ENCODE measurements at regions not wholly inside any gene's neighbourhood (a gene's known extent, or its start where the extent isn't known, plus 50 kb on each side); places are given as distances from the start of the nearest gene placed in this dataset.
A peak's percentile ranks its signal among the peaks of the same experiment; 100 is the strongest.

GRCh38 chr18:6607343-6607742, 122.2 kb upstream of the ARHGAP28 start:
- H3K4me3 ChIP-seq (ENCODE audit: low read length), result no peak overlapping the region
- Mint-ChIP-seq H3K4me1 (no peaks in the 10 kb centered on the region), H3K4me3 (no peak overlapping the region), H3K36me3 (no peaks in the 10 kb centered on the region), H3K9me3 (peaks cover under 1 to 16% (median 2%) of the 10 kb centered on the region in 5 donors), H3K27me3 (peaks cover 0 to 2% of the 10 kb centered on the region in 2 donors), H3K27ac (no peak overlapping the region)
- CTCF ChIA-PET, result no interaction called here
- no peak overlapping the region for H3K27ac ChIP-seq (ENCODE audit: low read depth, low read length)
- DNase-seq, result no peak
- H3K36me3 ChIP-seq (ENCODE audit: insufficient read depth, low read length), result no peaks in the 10 kb centered on the region
- H3K9me3 ChIP-seq (ENCODE audit: low read length), result no peaks in the 10 kb centered on the region
- no peaks in the 10 kb centered on the region for H3K27me3 ChIP-seq (ENCODE audit: insufficient read depth, low read length, poor library complexity, severe bottlenecking)
- H3K4me1 ChIP-seq (ENCODE audit: insufficient read depth, low read length), result no peaks in the 10 kb centered on the region
- POLR2A ChIA-PET, result no interaction called here

- DNase-seq, result no peak
- Mint-ChIP-seq H3K27me3 (no peaks in the 10 kb centered on the region), H3K9me3 (peaks cover 3 to 16% (median 7%) of the 10 kb centered on the region in 5 donors), H3K27ac (no peak overlapping the region), H3K36me3 (no peaks in the 10 kb centered on the region), H3K4me3 (no peak overlapping the region), H3K4me1 (no peaks in the 10 kb centered on the region)
- H3K4me3 ChIP-seq (ENCODE audit: low read length), result no peak overlapping the region
- H3K27me3 ChIP-seq (ENCODE audit: insufficient read depth, low read length, poor library complexity, severe bottlenecking), result no peaks in the 10 kb centered on the region
- H3K9me3 ChIP-seq (ENCODE audit: low read length), result no peaks in the 10 kb centered on the region
- CTCF ChIA-PET, result no interaction called here
- no peak overlapping the region for H3K27ac ChIP-seq (ENCODE audit: low read depth, low read length)
- POLR2A ChIA-PET, result no interaction called here
- no peaks in the 10 kb centered on the region for H3K4me1 ChIP-seq (ENCODE audit: insufficient read depth, low read length)
- no peaks in the 10 kb centered on the region for H3K36me3 ChIP-seq (ENCODE audit: insufficient read depth, low read length)
These were observed 119.8 kb upstream of the ARHGAP28 start for GRCh38 chr18:6609666-6610264.

- H3K4me1 Mint-ChIP-seq, result no peaks in the 10 kb centered on the region
- Histone ChIP-seq H3K36me3 (ENCODE audit: insufficient read depth, low read length) (no peaks in the 10 kb centered on the region), H3K9me3 (ENCODE audit: low read length) (no peaks in the 10 kb centered on the region), H3K27ac (ENCODE audit: low read depth, low read length) (no peak overlapping the region), H3K4me3 (ENCODE audit: low read length) (no peak overlapping the region), H3K4me1 (ENCODE audit: insufficient read depth, low read length) (no peaks in the 10 kb centered on the region), H3K27me3 (ENCODE audit: insufficient read depth, low read length, poor library complexity, severe bottlenecking) (no peaks in the 10 kb centered on the region)
- no peak for DNase-seq
- peaks cover 6 to 20% (median 7%) of the 10 kb centered on the region in 5 donors for H3K9me3 Mint-ChIP-seq
- no peaks in the 10 kb centered on the region for H3K27me3 Mint-ChIP-seq
- CTCF ChIA-PET, result no interaction called here
- H3K4me3 Mint-ChIP-seq, result no peak overlapping the region
- no peaks in the 10 kb centered on the region for H3K36me3 Mint-ChIP-seq
- H3K27ac Mint-ChIP-seq, result no peak overlapping the region
- POLR2A ChIA-PET, result no interaction called here
These were observed 119.0 kb upstream of the ARHGAP28 start for GRCh38 chr18:6610466-6610865.

DNA sequence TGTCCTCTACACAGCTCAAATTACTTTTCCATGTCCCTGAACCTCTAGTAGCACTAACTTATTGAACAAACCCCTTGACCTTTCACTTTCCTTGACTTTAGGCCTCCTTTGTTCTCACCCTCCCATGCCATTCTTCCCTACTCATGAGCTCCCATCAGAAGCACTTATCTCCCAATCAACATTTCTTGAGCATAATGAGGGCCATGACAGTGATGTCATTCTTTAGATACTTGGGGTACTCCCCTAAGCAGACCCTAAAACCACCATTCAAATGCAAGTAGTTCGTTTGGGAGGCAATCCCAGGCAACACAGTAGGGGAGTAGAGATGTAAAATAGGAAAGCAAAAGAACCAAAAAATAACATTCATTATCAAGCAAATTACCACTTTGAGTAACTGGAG, 115.9 kb upstream of the ARHGAP28 start:
- Histone ChIP-seq H3K27me3 (ENCODE audit: insufficient read depth, low read length, poor library complexity, severe bottlenecking) (no peaks in the 10 kb centered on the region), H3K4me1 (ENCODE audit: insufficient read depth, low read length) (no peaks in the 10 kb centered on the region), H3K4me3 (ENCODE audit: low read length) (no peak overlapping the region), H3K36me3 (ENCODE audit: insufficient read depth, low read length) (no peaks in the 10 kb centered on the region), H3K27ac (ENCODE audit: low read depth, low read length) (no peak overlapping the region), H3K9me3 (ENCODE audit: low read length) (no peaks in the 10 kb centered on the region)
- Mint-ChIP-seq H3K36me3 (no peaks in the 10 kb centered on the region), H3K27me3 (no peaks in the 10 kb centered on the region), H3K4me3 (no peak overlapping the region), H3K9me3 (peaks cover 6 to 26% (median 16%) of the 10 kb centered on the region in 5 donors), H3K4me1 (no peaks in the 10 kb centered on the region), H3K27ac (peak overlapping the region in 1 of 8 donors; percentile 20)
- ChIA-PET CTCF (no interaction called here), POLR2A (no interaction called here)
- DNase-seq, result no peak

GRCh38 chr18:6614952-6615351, 114.6 kb upstream of the ARHGAP28 start:
- ChIA-PET POLR2A (no interaction called here), CTCF (no interaction called here)
- Histone ChIP-seq H3K4me1 (ENCODE audit: insufficient read depth, low read length) (no peaks in the 10 kb centered on the region), H3K36me3 (ENCODE audit: insufficient read depth, low read length) (no peaks in the 10 kb centered on the region), H3K4me3 (ENCODE audit: low read length) (no peak overlapping the region), H3K27me3 (ENCODE audit: insufficient read depth, low read length, poor library complexity, severe bottlenecking) (no peaks in the 10 kb centered on the region), H3K9me3 (ENCODE audit: low read length) (no peaks in the 10 kb centered on the region), H3K27ac (ENCODE audit: low read depth, low read length) (no peak overlapping the region)
- no peak for DNase-seq
- Mint-ChIP-seq H3K4me1 (no peaks in the 10 kb centered on the region), H3K27ac (no peak overlapping the region), H3K4me3 (no peak overlapping the region), H3K27me3 (no peaks in the 10 kb centered on the region), H3K9me3 (peaks cover 11 to 26% (median 14%) of the 10 kb centered on the region in 5 donors), H3K36me3 (no peaks in the 10 kb centered on the region)

- H3K4me3 Mint-ChIP-seq, result no peak overlapping the region
- no peaks in the 10 kb centered on the region for H3K4me1 Mint-ChIP-seq
- ChIA-PET POLR2A (no interaction called here), CTCF (no interaction called here)
- H3K27ac Mint-ChIP-seq, result no peak overlapping the region
- peaks cover 8 to 21% (median 11%) of the 10 kb centered on the region in 5 donors for H3K9me3 Mint-ChIP-seq
- H3K36me3 ChIP-seq (ENCODE audit: insufficient read depth, low read length), result no peaks in the 10 kb centered on the region
- H3K9me3 ChIP-seq (ENCODE audit: low read length), result no peaks in the 10 kb centered on the region
- H3K27me3 Mint-ChIP-seq, result no peaks in the 10 kb centered on the region
- no peaks in the 10 kb centered on the region for H3K36me3 Mint-ChIP-seq
- H3K27ac ChIP-seq (ENCODE audit: low read depth, low read length), result no peak overlapping the region
- no peaks in the 10 kb centered on the region for H3K4me1 ChIP-seq (ENCODE audit: insufficient read depth, low read length)
- H3K4me3 ChIP-seq (ENCODE audit: low read length), result no peak overlapping the region
- no peak for DNase-seq
- H3K27me3 ChIP-seq (ENCODE audit: insufficient read depth, low read length, poor library complexity, severe bottlenecking), result no peaks in the 10 kb centered on the region
These were observed 112.5 kb upstream of the ARHGAP28 start for GRCh38 chr18:6616981-6617380.

- Histone ChIP-seq H3K27ac (ENCODE audit: low read depth, low read length) (no peak overlapping the region), H3K9me3 (ENCODE audit: low read length) (no peaks in the 10 kb centered on the region), H3K4me1 (ENCODE audit: insufficient read depth, low read length) (no peaks in the 10 kb centered on the region), H3K4me3 (ENCODE audit: low read length) (no peak overlapping the region), H3K27me3 (ENCODE audit: insufficient read depth, low read length, poor library complexity, severe bottlenecking) (no peaks in the 10 kb centered on the region), H3K36me3 (ENCODE audit: insufficient read depth, low read length) (no peaks in the 10 kb centered on the region)
- CTCF ChIA-PET, result no interaction called here
- POLR2A ChIA-PET, result no interaction called here
- Mint-ChIP-seq H3K4me1 (no peaks in the 10 kb centered on the region), H3K36me3 (no peaks in the 10 kb centered on the region), H3K4me3 (no peak overlapping the region), H3K9me3 (peaks cover 0 to 10% (median 5%) of the 10 kb centered on the region in 5 donors), H3K27ac (no peak overlapping the region), H3K27me3 (no peaks in the 10 kb centered on the region)
- no peak for DNase-seq
These were observed 108.1 kb upstream of the ARHGAP28 start for GRCh38 chr18:6621437-6621836.

GRCh38 chr18:6623278-6623677, 106.2 kb upstream of the ARHGAP28 start:
- Histone ChIP-seq H3K4me1 (ENCODE audit: insufficient read depth, low read length) (no peaks in the 10 kb centered on the region), H3K27ac (ENCODE audit: low read depth, low read length) (no peak overlapping the region), H3K27me3 (ENCODE audit: insufficient read depth, low read length, poor library complexity, severe bottlenecking) (no peaks in the 10 kb centered on the region), H3K9me3 (ENCODE audit: low read length) (no peaks in the 10 kb centered on the region), H3K4me3 (ENCODE audit: low read length) (no peak overlapping the region), H3K36me3 (ENCODE audit: insufficient read depth, low read length) (no peaks in the 10 kb centered on the region)
- DNase-seq, result no peak
- no peaks in the 10 kb centered on the region for H3K36me3 Mint-ChIP-seq
- H3K4me3 Mint-ChIP-seq, result no peak overlapping the region
- no peaks in the 10 kb centered on the region for H3K4me1 Mint-ChIP-seq
- H3K27me3 Mint-ChIP-seq, result no peaks in the 10 kb centered on the region
- POLR2A ChIA-PET, result no interaction called here
- CTCF ChIA-PET, result no interaction called here
- H3K9me3 Mint-ChIP-seq, result peaks cover 0 to 5% (median 3%) of the 10 kb centered on the region in 5 donors
- H3K27ac Mint-ChIP-seq, result no peak overlapping the region

GRCh38 chr18:6624271-6624660, 105.2 kb upstream of the ARHGAP28 start:
- H3K36me3 Mint-ChIP-seq, result no peaks in the 10 kb centered on the region
- ChIA-PET CTCF (no interaction called here), POLR2A (no interaction called here)
- no peak overlapping the region for H3K4me3 Mint-ChIP-seq
- H3K9me3 ChIP-seq (ENCODE audit: low read length), result no peaks in the 10 kb centered on the region
- H3K4me3 ChIP-seq (ENCODE audit: low read length), result no peak overlapping the region
- no peaks in the 10 kb centered on the region for H3K4me1 Mint-ChIP-seq
- H3K4me1 ChIP-seq (ENCODE audit: insufficient read depth, low read length), result no peaks in the 10 kb centered on the region
- no peak overlapping the region for H3K27ac ChIP-seq (ENCODE audit: low read depth, low read length)
- H3K27me3 Mint-ChIP-seq, result peaks cover 0 to 1% of the 10 kb centered on the region in 2 donors
- no peak for DNase-seq
- H3K27ac Mint-ChIP-seq, result no peak overlapping the region
- H3K9me3 Mint-ChIP-seq, result peaks cover 0 to 4% (median 2%) of the 10 kb centered on the region in 5 donors
- no peaks in the 10 kb centered on the region for H3K27me3 ChIP-seq (ENCODE audit: insufficient read depth, low read length, poor library complexity, severe bottlenecking)
- no peaks in the 10 kb centered on the region for H3K36me3 ChIP-seq (ENCODE audit: insufficient read depth, low read length)
